Natural killer cell (primary cell): ENCODE measurements at regions not wholly inside any gene's neighbourhood (a gene's known extent, or its start where the extent isn't known, plus 50 kb on each side); places are given as distances from the start of the nearest gene placed in this dataset.

Experiments
- ATAC-seq, 3 donors: fragments of 150-1000 bp in 2 of 3; fragments of 200-7000 bp in 1 of 3; cut with Tn5 transposase; 1 replicate in 1 of 3; 2 replicates in 2 of 3; pipeline ENCODE4 v1.10.0; 2021; ENCODE audit warnings: mild to moderate bottlenecking in 2 of 3, moderate library complexity in 2 of 3
- DNase-seq, 2 donors: peaks; one replicate each; pipeline versions ENCODE4 v3.0.0 to v3.0.0-alpha.2; 2013 to 2021; ENCODE audit warnings: mixed read lengths in 1 of 2
- H3K27ac ChIP-seq: one replicate; pipeline ENCODE4 v1.5.1; 2013; ENCODE audit warnings: mild to moderate bottlenecking, low read length
- H3K27me3 ChIP-seq: one replicate; pipeline ENCODE4 v1.6.1; 2013; ENCODE audit warnings: low read length; ENCODE audit not compliant: control insufficient read depth, insufficient read depth
- H3K36me3 ChIP-seq: one replicate; pipeline ENCODE4 v1.6.1; 2013; ENCODE audit warnings: low read length; ENCODE audit not compliant: control insufficient read depth, insufficient read depth
- H3K4me1 ChIP-seq: one replicate; pipeline ENCODE4 v1.6.1; 2013; ENCODE audit warnings: low read length; ENCODE audit not compliant: control insufficient read depth, insufficient read depth
- H3K4me3 ChIP-seq: one replicate; pipeline ENCODE4 v1.5.1; 2013; ENCODE audit warnings: low read length
- H3K9me3 ChIP-seq: one replicate; pipeline ENCODE4 v1.6.1; 2013; ENCODE audit warnings: low read length; ENCODE audit not compliant: control insufficient read depth, insufficient read depth
- H3K27ac Mint-ChIP-seq, 2 donors: one replicate each; pipeline ENCODE4 v1.8.0; 2022; ENCODE audit warnings: mild to moderate bottlenecking in 2 of 2, mixed read lengths in 2 of 2, moderate library complexity in 1 of 2
- H3K27me3 Mint-ChIP-seq, 2 donors: one replicate each; pipeline ENCODE4 v1.8.0; 2022; ENCODE audit warnings: low read depth in 2 of 2, mixed read lengths in 2 of 2
- H3K36me3 Mint-ChIP-seq: one replicate; pipeline ENCODE4 v1.8.0; 2022; ENCODE audit warnings: mixed read lengths
- H3K4me1 Mint-ChIP-seq, 2 donors: one replicate each; pipeline ENCODE4 v1.8.0; 2022; ENCODE audit warnings: mixed read lengths in 2 of 2
- H3K4me3 Mint-ChIP-seq: one replicate; pipeline ENCODE4 v1.8.0; 2022; ENCODE audit warnings: mild to moderate bottlenecking, moderate library complexity, mixed read lengths
- H3K9me3 Mint-ChIP-seq, 2 donors: one replicate each; pipeline ENCODE4 v1.8.0; 2022; ENCODE audit warnings: mixed read lengths in 2 of 2
- CTCF ChIP-seq: fragments of 200-600 bp; IDR thresholded peaks from one replicate; pipeline ENCODE4 v1.8.0; 2022; ENCODE audit warnings: antibody characterized with exemption
- WGBS: methylation state at CpG from one replicate; pipeline ENCODE4 v1.1.7; 2013; ENCODE audit warnings: missing lambda C conversion rate; ENCODE audit not compliant: insufficient coverage; 5-methylcytosine and 5-hydroxymethylcytosine counted together
- intact Hi-C: fragments of 100-400 bp; cut with micrococcal nuclease; formaldehyde crosslinking; loops from one replicate; pipeline ENCODE4 v1.14.2; 2022

- intact Hi-C loops: no loop called here
Measured at GRCh38 chr11:121749691-121750090, 296.9 kb upstream of the SORL1-AS1 start.

GRCh38 chr11:121748068-121748467 is 295.3 kb upstream of the SORL1-AS1 start:
- no peak for ATAC-seq

More at GRCh38 chr11:121749691-121750090, 296.9 kb upstream of the SORL1-AS1 start:
- H3K36me3 Mint-ChIP-seq: no peaks in the 10 kb centered on the region
- peaks cover 5 to 13% of the 10 kb centered on the region in 2 donors for H3K27me3 Mint-ChIP-seq
- Histone ChIP-seq H3K27ac (no peak overlapping the region), H3K36me3 (no peaks in the 10 kb centered on the region), H3K27me3 (no peaks in the 10 kb centered on the region), H3K4me1 (no peaks in the 10 kb centered on the region), H3K9me3 (no peaks in the 10 kb centered on the region), H3K4me3 (no peak overlapping the region)
- peaks cover 0 to 2% of the 10 kb centered on the region in 2 donors for H3K9me3 Mint-ChIP-seq
- peaks cover 0 to 4% of the 10 kb centered on the region in 2 donors for H3K4me1 Mint-ChIP-seq
- ATAC-seq (no peak), DNase-seq (no peak)
- H3K27ac Mint-ChIP-seq: no peak overlapping the region
- H3K4me3 Mint-ChIP-seq: no peak overlapping the region
- TF ChIP-seq CTCF: no peak
- WGBS: 81% methylated on average over 3 of the region's 3 CpGs

GRCh38 chr11:121743285-121743684 is 290.5 kb upstream of the SORL1-AS1 start:
- no peaks in the 10 kb centered on the region for H3K9me3 Mint-ChIP-seq
- intact Hi-C loops: no loop called here
- H3K36me3 Mint-ChIP-seq: no peaks in the 10 kb centered on the region
- no peak overlapping the region for H3K27ac ChIP-seq
- no peak overlapping the region for H3K4me3 Mint-ChIP-seq
- no peaks in the 10 kb centered on the region for H3K9me3 ChIP-seq
- H3K36me3 ChIP-seq: no peaks in the 10 kb centered on the region
- no peak overlapping the region for H3K27ac Mint-ChIP-seq
- H3K27me3 Mint-ChIP-seq: peaks cover 0 to 6% of the 10 kb centered on the region in 2 donors
- H3K4me1 Mint-ChIP-seq: no peaks in the 10 kb centered on the region
- no peaks in the 10 kb centered on the region for H3K4me1 ChIP-seq
- no peak for TF ChIP-seq CTCF
- no peaks in the 10 kb centered on the region for H3K27me3 ChIP-seq
- H3K4me3 ChIP-seq: no peak overlapping the region
- 100% methylated on average over 1 of the region's 1 CpG for WGBS
- DNase-seq: no peak
- ATAC-seq: no peak

More at GRCh38 chr11:121748068-121748467, 295.3 kb upstream of the SORL1-AS1 start:
- no peak for TF ChIP-seq CTCF
- Mint-ChIP-seq H3K9me3 (peaks cover 0 to 2% of the 10 kb centered on the region in 2 donors), H3K4me3 (no peak overlapping the region), H3K27ac (no peak overlapping the region), H3K36me3 (no peaks in the 10 kb centered on the region), H3K27me3 (peaks cover 5 to 13% of the 10 kb centered on the region in 2 donors), H3K4me1 (no peaks in the 10 kb centered on the region)
- WGBS: 100% methylated on average over 1 of the region's 1 CpG
- no peak for DNase-seq
- no peak overlapping the region for H3K4me3 ChIP-seq
- no peak overlapping the region for H3K27ac ChIP-seq
- H3K36me3 ChIP-seq: no peaks in the 10 kb centered on the region
- H3K4me1 ChIP-seq: no peaks in the 10 kb centered on the region
- no peaks in the 10 kb centered on the region for H3K27me3 ChIP-seq
- intact Hi-C loops: no loop called here
- no peaks in the 10 kb centered on the region for H3K9me3 ChIP-seq

GRCh38 chr11:121741761-121742361 is 289.1 kb upstream of the SORL1-AS1 start:
- no peaks in the 10 kb centered on the region for H3K36me3 ChIP-seq
- peaks cover 0 to 6% of the 10 kb centered on the region in 2 donors for H3K27me3 Mint-ChIP-seq
- TF ChIP-seq CTCF: no peak
- H3K9me3 ChIP-seq: no peaks in the 10 kb centered on the region
- H3K4me1 ChIP-seq: no peaks in the 10 kb centered on the region
- no peak overlapping the region for H3K4me3 ChIP-seq
- ATAC-seq (no peak), DNase-seq (no peak)
- H3K9me3 Mint-ChIP-seq: peaks cover 0 to 2% of the 10 kb centered on the region in 2 donors
- H3K27ac Mint-ChIP-seq: no peak overlapping the region
- 84% methylated on average over 8 of the region's 8 CpGs for WGBS
- no peak overlapping the region for H3K4me3 Mint-ChIP-seq
- H3K27me3 ChIP-seq: no peaks in the 10 kb centered on the region
- no peaks in the 10 kb centered on the region for H3K4me1 Mint-ChIP-seq
- intact Hi-C loops: no loop called here
- H3K27ac ChIP-seq: no peak overlapping the region
- no peaks in the 10 kb centered on the region for H3K36me3 Mint-ChIP-seq
